Thyroid gland (tissue), 4 donors: ENCODE measurements at regions not wholly inside any gene's neighbourhood (a gene's known extent, or its start where the extent isn't known, plus 50 kb on each side); places are given as distances from the start of the nearest gene placed in this dataset.

Experiments used
- POLR2A ChIP-seq, 2 donors: fragments of 450-650 bp; IDR thresholded peaks; one replicate each; pipeline ENCODE4 v1.6.1; 2017; ENCODE audit warnings: antibody characterized with exemption in 2 of 2, mild to moderate bottlenecking in 2 of 2, moderate library complexity in 1 of 2
- TF ChIP-seq, protein P1 (sequence below), 6 experiments: fragments of 200-600 bp in 3 of 6; fragments of 450-650 bp in 3 of 6; sonication (generic) in 3 of 6; IDR thresholded peaks; one replicate each; pipeline ENCODE4 v1.5.1; 2016 to 2019; ENCODE audit warnings: antibody characterized with exemption in 6 of 6, mild to moderate bottlenecking in 2 of 6, inconsistent platforms in 1 of 6, moderate library complexity in 1 of 6

DNA sequence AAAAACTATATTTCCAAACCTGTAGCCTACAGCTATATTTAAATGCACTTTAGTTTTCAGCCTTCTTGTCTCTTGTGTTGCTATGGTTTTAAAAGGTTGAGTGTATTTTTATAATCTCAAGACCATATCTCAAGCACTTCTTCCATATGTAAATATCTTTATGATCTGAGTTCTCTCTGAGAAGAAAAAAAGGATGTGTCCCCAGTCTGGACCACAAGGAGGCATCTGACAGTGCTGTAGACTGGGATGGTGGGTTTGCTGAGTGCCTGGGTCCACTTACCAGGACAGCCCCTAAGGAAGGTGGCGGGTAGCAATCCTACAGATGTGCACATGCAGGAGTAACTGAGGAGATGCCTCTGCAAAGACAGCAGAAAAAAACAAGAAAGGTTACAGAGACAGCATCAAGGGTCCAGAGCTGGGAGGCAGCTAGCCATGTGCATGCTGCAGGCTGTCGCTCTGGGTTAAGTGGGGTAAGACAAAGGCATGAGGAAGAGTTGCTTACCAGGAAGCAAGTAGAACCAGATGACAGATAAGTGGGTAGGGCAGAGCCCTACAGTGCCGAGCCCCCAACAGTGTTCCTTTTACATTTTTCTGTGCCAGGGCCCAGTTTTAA, 70.6 kb upstream of the SNRK start:
- TF ChIP-seq, protein P1, sequence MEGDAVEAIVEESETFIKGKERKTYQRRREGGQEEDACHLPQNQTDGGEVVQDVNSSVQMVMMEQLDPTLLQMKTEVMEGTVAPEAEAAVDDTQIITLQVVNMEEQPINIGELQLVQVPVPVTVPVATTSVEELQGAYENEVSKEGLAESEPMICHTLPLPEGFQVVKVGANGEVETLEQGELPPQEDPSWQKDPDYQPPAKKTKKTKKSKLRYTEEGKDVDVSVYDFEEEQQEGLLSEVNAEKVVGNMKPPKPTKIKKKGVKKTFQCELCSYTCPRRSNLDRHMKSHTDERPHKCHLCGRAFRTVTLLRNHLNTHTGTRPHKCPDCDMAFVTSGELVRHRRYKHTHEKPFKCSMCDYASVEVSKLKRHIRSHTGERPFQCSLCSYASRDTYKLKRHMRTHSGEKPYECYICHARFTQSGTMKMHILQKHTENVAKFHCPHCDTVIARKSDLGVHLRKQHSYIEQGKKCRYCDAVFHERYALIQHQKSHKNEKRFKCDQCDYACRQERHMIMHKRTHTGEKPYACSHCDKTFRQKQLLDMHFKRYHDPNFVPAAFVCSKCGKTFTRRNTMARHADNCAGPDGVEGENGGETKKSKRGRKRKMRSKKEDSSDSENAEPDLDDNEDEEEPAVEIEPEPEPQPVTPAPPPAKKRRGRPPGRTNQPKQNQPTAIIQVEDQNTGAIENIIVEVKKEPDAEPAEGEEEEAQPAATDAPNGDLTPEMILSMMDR (IDR thresholded peaks at IDR 0.05): no peak
- no peak for TF ChIP-seq POLR2A (IDR thresholded peaks at IDR 0.05)
